ENCODE measurements at regions not wholly inside any gene's neighbourhood (a gene's known extent, or its start where the extent isn't known, plus 50 kb on each side); places are given as distances from the start of the nearest gene placed in this dataset.

DNA sequence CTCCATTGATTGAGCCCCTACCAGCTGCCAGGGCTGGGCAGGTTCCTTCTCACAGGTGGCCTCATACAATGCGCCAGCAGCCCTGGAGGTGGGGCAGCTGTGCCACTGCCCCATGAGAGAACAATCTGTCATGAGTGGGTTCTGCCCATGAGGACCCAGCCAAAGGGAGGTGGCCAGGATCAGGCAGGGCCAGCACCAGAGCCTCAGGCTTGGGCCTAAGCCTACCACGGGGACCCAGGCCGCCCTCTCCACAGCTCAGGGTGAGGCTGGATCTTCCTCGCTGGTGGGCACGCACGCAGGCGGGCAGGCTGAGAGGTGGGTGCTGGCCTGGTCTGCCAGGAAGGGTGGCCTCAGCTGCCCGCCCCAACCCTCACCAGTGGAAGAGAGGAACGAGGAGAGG is 110.7 kb downstream of the KIF26A start:
- no peak for TF ChIP-seq NANOG (IDR thresholded peaks at IDR 0.05; ENCODE audit: borderline replicate concordance)
- TF ChIP-seq POLR2AphosphoS5 (IDR thresholded peaks at IDR 0.05; ENCODE audit: low read depth), result no peak
- TF ChIP-seq JUNB (IDR thresholded peaks at IDR 0.05; ENCODE audit: unreplicated experiment), result no peak
- TF ChIP-seq, protein P1, sequence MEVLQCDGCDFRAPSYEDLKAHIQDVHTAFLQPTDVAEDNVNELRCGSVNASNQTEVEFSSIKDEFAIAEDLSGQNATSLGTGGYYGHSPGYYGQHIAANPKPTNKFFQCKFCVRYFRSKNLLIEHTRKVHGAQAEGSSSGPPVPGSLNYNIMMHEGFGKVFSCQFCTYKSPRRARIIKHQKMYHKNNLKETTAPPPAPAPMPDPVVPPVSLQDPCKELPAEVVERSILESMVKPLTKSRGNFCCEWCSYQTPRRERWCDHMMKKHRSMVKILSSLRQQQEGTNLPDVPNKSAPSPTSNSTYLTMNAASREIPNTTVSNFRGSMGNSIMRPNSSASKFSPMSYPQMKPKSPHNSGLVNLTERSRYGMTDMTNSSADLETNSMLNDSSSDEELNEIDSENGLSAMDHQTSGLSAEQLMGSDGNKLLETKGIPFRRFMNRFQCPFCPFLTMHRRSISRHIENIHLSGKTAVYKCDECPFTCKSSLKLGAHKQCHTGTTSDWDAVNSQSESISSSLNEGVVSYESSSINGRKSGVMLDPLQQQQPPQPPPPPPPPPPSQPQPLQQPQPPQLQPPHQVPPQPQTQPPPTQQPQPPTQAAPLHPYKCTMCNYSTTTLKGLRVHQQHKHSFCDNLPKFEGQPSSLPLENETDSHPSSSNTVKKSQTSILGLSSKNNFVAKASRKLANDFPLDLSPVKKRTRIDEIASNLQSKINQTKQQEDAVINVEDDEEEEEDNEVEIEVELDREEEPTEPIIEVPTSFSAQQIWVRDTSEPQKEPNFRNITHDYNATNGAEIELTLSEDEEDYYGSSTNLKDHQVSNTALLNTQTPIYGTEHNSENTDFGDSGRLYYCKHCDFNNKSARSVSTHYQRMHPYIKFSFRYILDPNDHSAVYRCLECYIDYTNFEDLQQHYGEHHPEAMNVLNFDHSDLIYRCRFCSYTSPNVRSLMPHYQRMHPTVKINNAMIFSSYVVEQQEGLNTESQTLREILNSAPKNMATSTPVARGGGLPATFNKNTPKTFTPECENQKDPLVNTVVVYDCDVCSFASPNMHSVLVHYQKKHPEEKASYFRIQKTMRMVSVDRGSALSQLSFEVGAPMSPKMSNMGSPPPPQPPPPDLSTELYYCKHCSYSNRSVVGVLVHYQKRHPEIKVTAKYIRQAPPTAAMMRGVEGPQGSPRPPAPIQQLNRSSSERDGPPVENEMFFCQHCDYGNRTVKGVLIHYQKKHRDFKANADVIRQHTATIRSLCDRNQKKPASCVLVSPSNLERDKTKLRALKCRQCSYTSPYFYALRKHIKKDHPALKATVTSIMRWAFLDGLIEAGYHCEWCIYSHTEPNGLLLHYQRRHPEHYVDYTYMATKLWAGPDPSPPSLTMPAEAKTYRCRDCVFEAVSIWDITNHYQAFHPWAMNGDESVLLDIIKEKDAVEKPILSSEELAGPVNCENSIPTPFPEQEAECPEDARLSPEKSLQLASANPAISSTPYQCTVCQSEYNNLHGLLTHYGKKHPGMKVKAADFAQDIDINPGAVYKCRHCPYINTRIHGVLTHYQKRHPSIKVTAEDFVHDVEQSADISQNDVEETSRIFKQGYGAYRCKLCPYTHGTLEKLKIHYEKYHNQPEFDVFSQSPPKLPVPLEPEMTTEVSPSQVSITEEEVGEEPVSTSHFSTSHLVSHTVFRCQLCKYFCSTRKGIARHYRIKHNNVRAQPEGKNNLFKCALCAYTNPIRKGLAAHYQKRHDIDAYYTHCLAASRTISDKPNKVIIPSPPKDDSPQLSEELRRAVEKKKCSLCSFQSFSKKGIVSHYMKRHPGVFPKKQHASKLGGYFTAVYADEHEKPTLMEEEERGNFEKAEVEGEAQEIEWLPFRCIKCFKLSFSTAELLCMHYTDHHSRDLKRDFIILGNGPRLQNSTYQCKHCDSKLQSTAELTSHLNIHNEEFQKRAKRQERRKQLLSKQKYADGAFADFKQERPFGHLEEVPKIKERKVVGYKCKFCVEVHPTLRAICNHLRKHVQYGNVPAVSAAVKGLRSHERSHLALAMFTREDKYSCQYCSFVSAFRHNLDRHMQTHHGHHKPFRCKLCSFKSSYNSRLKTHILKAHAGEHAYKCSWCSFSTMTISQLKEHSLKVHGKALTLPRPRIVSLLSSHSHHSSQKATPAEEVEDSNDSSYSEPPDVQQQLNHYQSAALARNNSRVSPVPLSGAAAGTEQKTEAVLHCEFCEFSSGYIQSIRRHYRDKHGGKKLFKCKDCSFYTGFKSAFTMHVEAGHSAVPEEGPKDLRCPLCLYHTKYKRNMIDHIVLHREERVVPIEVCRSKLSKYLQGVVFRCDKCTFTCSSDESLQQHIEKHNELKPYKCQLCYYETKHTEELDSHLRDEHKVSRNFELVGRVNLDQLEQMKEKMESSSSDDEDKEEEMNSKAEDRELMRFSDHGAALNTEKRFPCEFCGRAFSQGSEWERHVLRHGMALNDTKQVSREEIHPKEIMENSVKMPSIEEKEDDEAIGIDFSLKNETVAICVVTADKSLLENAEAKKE (CRISPR knock-in tag; IDR thresholded peaks at IDR 0.05), result no peak
- TF ChIP-seq, protein P2, sequence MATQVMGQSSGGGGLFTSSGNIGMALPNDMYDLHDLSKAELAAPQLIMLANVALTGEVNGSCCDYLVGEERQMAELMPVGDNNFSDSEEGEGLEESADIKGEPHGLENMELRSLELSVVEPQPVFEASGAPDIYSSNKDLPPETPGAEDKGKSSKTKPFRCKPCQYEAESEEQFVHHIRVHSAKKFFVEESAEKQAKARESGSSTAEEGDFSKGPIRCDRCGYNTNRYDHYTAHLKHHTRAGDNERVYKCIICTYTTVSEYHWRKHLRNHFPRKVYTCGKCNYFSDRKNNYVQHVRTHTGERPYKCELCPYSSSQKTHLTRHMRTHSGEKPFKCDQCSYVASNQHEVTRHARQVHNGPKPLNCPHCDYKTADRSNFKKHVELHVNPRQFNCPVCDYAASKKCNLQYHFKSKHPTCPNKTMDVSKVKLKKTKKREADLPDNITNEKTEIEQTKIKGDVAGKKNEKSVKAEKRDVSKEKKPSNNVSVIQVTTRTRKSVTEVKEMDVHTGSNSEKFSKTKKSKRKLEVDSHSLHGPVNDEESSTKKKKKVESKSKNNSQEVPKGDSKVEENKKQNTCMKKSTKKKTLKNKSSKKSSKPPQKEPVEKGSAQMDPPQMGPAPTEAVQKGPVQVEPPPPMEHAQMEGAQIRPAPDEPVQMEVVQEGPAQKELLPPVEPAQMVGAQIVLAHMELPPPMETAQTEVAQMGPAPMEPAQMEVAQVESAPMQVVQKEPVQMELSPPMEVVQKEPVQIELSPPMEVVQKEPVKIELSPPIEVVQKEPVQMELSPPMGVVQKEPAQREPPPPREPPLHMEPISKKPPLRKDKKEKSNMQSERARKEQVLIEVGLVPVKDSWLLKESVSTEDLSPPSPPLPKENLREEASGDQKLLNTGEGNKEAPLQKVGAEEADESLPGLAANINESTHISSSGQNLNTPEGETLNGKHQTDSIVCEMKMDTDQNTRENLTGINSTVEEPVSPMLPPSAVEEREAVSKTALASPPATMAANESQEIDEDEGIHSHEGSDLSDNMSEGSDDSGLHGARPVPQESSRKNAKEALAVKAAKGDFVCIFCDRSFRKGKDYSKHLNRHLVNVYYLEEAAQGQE (IDR thresholded peaks at IDR 0.05; ENCODE audit: unreplicated experiment), result no peak
- no peak for TF ChIP-seq STAT1 (IDR thresholded peaks at IDR 0.05; ENCODE audit: unreplicated experiment)

More for the DNA sequence above, 110.7 kb downstream of the KIF26A start:
- no peak overlapping the region for H3K4me2 ChIP-seq
- no peaks in the 10 kb centered on the region for H3K79me2 ChIP-seq (replicated peaks; ENCODE audit: insufficient read depth)
- H4K20me1 ChIP-seq (replicated peaks; ENCODE audit: insufficient read depth), result no peaks in the 10 kb centered on the region
- Mint-ChIP-seq H3K9me3 (peaks cover 17% of the 10 kb centered on the region), H3K27ac (no peak overlapping the region), H3K36me3 (ENCODE audit: low read depth) (no peaks in the 10 kb centered on the region), H3K4me3 (no peak overlapping the region), H3K27me3 (ENCODE audit: insufficient read depth, low read depth, poor library complexity) (peaks cover 6% of the 10 kb centered on the region), H3K4me1 (no peaks in the 10 kb centered on the region; the same call in 2 of the 3 replicates)
- no peaks in the 10 kb centered on the region for H3K27me3 ChIP-seq (ENCODE audit: insufficient read depth)
- DNase-seq (ENCODE audit: low spot score), result no peak
- no peak overlapping the region for H3K4me3 ChIP-seq
- no peaks in the 10 kb centered on the region for H3F3A ChIP-seq (replicated peaks; ENCODE audit: low read depth)
- H3K4me1 ChIP-seq (ENCODE audit: insufficient read depth), result no peaks in the 10 kb centered on the region
- no peak overlapping the region for H2AFZ ChIP-seq
- H3K36me3 ChIP-seq (ENCODE audit: insufficient read depth), result no peaks in the 10 kb centered on the region
- H3K27ac ChIP-seq (ENCODE audit: low read depth), result no peak overlapping the region
- no peaks in the 10 kb centered on the region for H3K9me2 ChIP-seq (ENCODE audit: insufficient read depth)
- no peak for ATAC-seq

All from GM23338 (cell line).